GM18870 (cell line): ENCODE measurements at regions not wholly inside any gene's neighbourhood (a gene's known extent, or its start where the extent isn't known, plus 50 kb on each side); places are given as distances from the start of the nearest gene placed in this dataset.

ENCODE experiments used
- ATAC-seq: cut with Tn5 transposase; IDR thresholded peaks from one replicate; pipeline ENCODE4 v1.9.1; 2021; ENCODE audit warnings: moderate library complexity; ENCODE audit not compliant: unreplicated experiment

GRCh38 chr2:51633073-51633472 is 601.1 kb upstream of the NRXN1 start:
- no peak for ATAC-seq

- no peak for ATAC-seq
These were observed 597.5 kb upstream of the NRXN1 start for GRCh38 chr2:51629406-51629805.

- no peak for ATAC-seq
These were observed 597.0 kb upstream of the NRXN1 start for GRCh38 chr2:51628917-51629316.

- ATAC-seq, result no peak
These were observed 593.1 kb upstream of the NRXN1 start for GRCh38 chr2:51624995-51625394.

- ATAC-seq, result no peak
These were observed 588.9 kb upstream of the NRXN1 start for GRCh38 chr2:51620796-51621195.

GRCh38 chr2:51619961-51620360 is 588.0 kb upstream of the NRXN1 start:
- ATAC-seq, result no peak

- no peak for ATAC-seq
These were observed 580.5 kb upstream of the NRXN1 start for GRCh38 chr2:51612387-51612786.

- no peak for ATAC-seq
These were observed 569.8 kb upstream of the NRXN1 start for GRCh38 chr2:51601706-51602105.

- ATAC-seq, result no peak
These were observed 565.2 kb upstream of the NRXN1 start for GRCh38 chr2:51597086-51597485.

- ATAC-seq, result no peak
These were observed 563.9 kb upstream of the NRXN1 start for GRCh38 chr2:51595836-51596235.

GRCh38 chr2:51581636-51582267 is 549.8 kb upstream of the NRXN1 start:
- no peak for ATAC-seq

GRCh38 chr2:51579412-51579811 is 547.5 kb upstream of the NRXN1 start:
- no peak for ATAC-seq

GRCh38 chr2:51575181-51575580 is 543.2 kb upstream of the NRXN1 start:
- ATAC-seq, result no peak

GRCh38 chr2:51559026-51559425 is 527.1 kb upstream of the NRXN1 start:
- no peak for ATAC-seq

- no peak for ATAC-seq
These were observed 521.5 kb upstream of the NRXN1 start for GRCh38 chr2:51553476-51553875.

GRCh38 chr2:51535763-51536162 is 503.8 kb upstream of the NRXN1 start:
- ATAC-seq, result no peak

GRCh38 chr2:51534166-51534565 is 502.2 kb upstream of the NRXN1 start:
- no peak for ATAC-seq

GRCh38 chr2:51528156-51528555 is 496.2 kb upstream of the NRXN1 start:
- no peak for ATAC-seq

GRCh38 chr2:51526766-51527165 is 494.8 kb upstream of the NRXN1 start:
- ATAC-seq, result no peak

- ATAC-seq, result no peak
These were observed 484.7 kb upstream of the NRXN1 start for GRCh38 chr2:51516667-51517066.

- no peak for ATAC-seq
These were observed 479.1 kb upstream of the NRXN1 start for GRCh38 chr2:51511002-51511401.

GRCh38 chr2:51510303-51510702 is 478.4 kb upstream of the NRXN1 start:
- ATAC-seq, result no peak

GRCh38 chr2:51505533-51505932 is 473.6 kb upstream of the NRXN1 start:
- ATAC-seq, result no peak
